HG02642 (cell line): ENCODE measurements at regions not wholly inside any gene's neighbourhood (a gene's known extent, or its start where the extent isn't known, plus 50 kb on each side); places are given as distances from the start of the nearest gene placed in this dataset.

Experiments used
- ATAC-seq: cut with Tn5 transposase; IDR thresholded peaks from one replicate; pipeline ENCODE4 v1.9.1; 2021; ENCODE audit warnings: mild to moderate bottlenecking; ENCODE audit not compliant: unreplicated experiment, poor library complexity

DNA sequence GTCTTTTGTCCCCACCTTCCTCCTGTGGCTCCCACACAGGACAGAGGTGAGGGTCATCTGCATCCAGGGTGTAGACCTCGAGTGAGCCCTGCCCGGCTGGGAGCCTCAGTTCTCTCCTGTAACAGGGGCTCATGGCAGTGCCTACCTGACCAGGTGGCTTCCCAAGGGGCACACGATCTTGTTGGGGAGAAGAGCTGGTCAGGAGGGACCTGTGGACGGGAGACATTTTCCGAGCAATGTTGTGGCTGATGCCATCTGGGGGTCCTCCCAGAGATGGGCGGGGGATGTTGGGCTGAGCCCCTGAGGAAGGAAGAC, 51.9 kb downstream of the CEBPB start:
- no peak for ATAC-seq

DNA sequence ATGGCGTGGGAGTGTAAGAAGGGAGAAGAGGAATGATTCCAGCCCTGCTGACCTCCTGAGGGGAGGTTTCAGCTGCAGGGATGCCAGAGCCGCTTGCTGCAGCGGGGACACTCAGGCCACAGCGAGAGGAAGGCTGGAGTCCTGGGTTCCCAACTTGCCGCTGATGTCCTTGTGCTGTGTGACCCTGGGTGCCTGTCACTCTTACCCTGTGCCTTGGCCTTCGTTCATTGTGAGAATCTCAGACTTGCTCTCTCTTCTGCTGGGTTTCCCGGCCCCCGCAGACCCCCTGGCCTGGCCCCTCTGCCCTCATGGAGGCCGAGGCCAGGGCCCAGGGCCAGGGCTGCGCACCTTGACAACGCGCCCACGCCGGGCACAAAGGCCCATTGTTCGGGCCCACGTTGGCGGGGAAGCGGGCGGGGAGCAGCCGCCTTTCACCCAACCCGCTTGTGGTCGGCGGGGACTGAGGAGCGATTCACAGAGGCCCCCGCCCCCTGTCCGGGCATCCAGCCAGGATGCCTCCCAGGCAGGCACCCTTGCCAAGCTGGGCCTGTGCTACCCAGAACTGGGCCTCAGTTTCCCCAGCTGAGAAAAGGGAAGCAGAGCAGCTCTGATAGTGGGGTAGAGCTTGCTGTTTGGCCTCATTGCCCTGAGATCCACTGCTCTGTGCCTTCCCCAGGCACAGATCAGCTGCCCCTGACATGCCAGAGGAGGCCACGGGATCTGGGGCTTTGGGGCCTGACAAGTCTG, 52.4 kb downstream of the CEBPB start:
- ATAC-seq = no peak

GRCh38 chr20:50243610-50244351, 53.2 kb downstream of the CEBPB start:
- ATAC-seq = no peak

DNA sequence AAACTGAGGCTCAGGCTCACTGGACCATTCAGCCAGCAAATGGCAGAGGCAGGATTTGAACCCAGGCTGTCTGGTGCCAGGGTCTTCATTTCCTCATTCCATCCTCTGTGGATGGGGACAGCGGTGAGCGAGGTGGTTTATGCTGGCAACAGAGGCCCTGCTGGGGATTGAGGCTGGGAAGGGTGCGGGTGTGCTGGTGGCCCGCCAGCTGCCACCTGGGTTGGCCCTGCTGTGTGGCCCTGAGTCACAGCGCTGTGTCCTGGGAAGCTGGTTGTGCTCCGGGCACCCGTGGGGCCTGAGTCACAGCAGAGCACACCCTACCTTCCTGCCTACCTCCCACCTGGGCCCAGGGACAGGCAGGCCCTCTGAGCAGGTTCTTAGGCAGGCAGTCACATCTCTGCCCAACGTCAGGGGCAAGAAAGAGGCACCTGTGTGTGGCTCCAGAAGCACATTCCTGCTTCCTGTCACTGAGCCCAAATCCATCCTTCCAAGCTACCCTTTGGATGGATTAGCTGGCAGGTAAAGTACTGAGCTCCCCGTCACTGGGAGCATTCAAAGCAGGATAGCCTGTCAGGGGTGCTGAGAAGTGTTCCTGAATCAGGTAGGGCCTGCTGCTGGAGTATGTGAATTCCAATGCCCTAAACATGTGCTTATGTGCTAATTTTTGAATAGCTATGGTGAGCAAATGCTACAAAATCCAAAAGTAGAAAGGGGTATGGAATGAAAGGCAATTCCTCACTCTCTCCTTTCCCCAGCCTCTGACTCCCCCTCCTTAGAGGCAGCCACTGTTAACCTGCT, 53.9 kb downstream of the CEBPB start:
- no peak for ATAC-seq

- ATAC-seq = no peak
These were observed 55.1 kb downstream of the CEBPB start for GRCh38 chr20:50245498-50246366.

- no peak for ATAC-seq
These were observed 56.0 kb downstream of the CEBPB start for GRCh38 chr20:50246367-50247195.

DNA sequence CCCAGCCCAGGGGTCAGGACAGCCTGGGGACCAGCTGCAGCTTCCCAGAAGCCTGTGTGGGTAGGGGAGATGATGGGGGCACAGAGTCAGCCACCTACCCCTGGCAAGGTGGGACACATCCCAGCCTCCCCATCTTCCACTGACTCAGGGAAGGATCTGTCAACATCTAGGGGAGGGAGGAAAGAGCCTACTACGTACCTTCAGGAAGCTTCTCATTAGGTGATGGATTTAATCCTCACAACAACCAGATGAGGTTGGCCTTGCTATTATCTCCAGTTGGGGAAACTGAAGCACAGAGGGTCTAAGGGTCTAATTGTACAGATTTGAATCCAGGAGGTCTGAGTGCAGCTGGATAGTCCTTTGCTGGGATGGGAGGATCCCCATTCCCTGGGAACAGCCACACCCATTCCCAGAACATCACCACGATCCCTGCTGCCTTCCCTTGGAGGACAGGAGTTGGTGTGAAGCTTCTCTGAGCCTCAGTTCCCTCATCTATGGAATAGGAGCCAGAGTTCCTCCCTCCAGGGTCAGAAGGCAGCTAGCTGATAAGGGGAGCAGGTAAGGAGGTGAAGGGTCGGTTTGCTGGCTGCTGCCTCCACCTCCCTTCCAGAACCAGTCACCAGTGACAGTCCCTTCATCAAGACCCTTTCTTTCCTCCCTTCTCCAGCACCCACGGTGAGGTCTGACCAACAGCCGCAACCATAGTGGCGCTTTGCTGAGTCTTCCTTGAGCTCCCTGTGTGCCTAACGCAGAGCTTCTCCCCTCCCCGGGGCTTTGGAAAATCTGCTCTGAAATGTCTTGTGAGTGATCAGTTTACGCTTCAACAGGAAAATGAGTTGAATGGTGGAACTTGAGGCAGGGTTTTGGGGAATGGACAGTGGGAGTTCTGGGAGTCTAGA, 56.8 kb downstream of the CEBPB start:
- ATAC-seq = no peak

- no peak for ATAC-seq
These were observed 57.5 kb downstream of the CEBPB start for GRCh38 chr20:50248104-50248641.

DNA sequence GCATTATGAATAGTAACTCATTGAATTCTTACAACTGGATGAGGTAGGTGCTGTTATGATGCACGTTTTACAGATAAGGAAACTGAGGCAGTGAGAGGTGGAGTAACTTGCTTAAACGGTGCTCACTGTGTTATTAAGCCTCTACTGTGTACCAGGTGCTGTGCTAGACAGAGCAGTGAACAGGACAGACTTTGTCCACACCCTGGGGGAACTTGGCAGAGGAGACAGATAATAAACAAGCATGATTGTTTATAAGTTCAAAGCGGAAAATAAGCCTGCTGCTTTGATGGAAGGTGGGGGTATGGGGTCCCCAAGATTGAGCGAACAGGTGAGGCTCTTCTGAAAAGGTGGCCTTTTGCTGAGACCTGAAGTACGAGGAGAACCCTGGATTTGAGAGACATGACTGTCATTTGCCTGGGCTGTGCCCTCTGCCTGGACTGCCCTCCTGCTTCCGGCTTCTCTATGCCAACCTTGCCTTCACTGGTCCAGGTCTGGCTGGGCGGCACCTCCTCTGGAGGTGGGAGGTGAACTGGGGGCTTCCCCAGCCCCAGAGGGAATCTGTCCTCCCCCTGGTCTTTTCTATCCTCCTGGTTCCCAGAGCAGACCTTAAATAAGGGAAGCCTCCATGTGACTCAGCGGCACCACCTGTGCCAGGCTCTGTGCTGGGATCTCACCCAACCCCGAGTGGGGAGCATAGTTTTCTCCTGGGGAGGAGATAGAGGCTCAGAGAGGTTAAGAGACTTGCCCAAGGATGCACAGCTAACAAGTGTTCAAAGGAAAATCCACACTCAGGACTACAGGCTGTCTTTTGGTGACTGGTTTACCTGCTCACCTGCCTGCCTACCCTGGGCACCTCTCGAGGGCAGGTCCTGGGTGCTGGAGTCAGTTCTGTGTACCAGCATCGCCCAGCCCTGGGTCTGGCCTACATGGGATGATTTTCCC, 59.1 kb downstream of the CEBPB start:
- ATAC-seq = no peak

DNA sequence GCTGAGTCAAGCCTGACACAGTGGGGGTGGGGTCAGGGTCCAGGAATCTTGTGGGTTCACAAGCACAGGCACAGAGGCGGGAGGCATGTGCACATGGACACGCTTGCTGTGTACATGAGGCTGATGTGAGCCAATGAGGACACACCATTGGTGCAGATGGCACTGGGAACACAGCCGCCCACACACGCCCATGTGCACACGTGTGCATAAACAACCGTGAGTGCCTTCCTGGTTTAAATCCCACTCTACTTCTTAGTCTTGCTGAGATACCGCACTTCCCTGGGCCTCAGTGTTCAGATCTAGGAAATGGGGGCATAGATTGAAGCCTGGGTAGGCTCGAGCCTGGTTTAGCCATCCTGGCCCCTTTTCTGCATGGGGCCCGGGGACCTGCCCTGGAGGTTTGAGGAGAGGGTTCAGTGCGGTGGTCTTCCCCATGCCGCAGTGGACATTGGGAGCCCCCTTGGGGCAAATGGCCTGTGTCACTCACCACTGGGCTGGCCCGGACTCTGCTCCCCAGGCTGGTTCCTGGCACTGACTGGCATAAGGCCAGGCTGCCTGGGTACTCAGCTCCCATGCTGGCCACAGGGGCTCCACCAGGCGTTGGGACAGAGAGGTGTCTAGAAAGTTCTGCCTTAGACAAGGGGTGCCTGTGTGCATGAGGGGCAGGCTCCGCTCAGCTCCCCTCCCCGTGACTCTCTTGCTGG, 60.2 kb downstream of the CEBPB start:
- no peak for ATAC-seq

DNA sequence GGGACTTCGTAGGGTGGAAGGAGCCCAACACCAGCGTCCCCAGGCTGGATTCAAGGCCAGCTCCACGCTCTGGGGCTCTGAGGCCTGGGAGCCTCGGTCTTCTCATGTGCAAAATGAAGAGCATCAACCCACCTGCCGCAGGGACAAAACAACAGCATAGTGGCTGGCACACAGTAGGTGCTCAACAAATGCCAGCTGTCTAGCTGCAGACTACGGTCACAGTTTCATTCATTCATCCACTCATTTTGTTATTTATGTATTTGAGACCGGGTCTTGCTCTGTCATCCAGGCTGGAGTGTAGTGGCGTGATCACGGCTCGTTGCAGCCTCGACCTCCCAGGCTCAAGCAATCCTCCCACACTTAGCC, 60.7 kb downstream of the CEBPB start:
- no peak for ATAC-seq

GRCh38 chr20:50251992-50252511, 61.4 kb downstream of the CEBPB start:
- ATAC-seq = no peak

GRCh38 chr20:50252701-50253100, 62.1 kb downstream of the CEBPB start:
- ATAC-seq = no peak

DNA sequence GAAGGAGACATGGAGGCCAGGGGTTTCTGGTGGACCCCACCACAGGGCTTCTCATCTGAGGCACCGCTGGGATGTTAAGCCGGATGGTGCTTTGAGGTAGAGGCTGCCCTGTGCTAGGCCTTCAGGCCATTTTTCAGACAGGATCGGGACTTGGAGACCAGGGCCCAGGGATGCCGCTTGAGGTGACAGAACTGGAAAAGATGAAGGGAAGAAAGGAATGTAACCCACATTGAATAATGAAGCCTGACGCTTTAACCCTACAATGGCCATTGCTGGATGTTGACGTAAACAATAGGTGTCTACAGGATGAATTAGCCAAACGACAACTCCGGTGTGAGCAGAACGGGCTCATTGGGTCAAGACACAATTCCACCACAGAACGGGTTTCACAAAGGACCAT, 62.5 kb downstream of the CEBPB start:
- no peak for ATAC-seq

DNA sequence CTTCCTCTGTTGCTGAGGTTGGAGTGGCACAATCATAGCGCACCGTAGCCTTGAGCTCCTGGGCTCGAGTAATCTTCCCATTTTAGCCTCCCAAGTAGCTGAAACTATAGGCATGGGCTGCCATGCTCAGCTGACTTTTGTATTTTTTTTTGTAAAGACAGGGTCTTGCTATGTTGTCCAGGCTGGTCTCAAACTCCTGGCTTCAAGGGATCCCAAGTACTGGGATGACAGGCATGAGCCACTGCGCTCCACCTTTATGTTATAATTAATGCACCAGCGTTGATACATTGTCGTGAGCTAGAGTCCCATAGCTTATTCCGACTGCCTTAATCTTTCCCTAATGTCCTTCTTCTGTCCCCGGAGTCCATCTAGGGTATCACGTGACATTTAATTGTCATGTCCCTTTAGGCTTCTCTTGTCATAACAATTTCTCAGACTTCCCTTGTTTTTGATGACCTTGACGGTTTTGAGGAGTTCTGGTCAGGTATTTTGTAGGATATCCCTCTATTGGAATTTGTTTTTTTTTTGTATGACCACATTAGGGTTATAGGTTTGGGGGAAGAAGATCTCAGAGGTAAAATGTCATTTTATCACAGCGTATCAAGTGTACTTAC, 63.9 kb downstream of the CEBPB start:
- ATAC-seq = no peak

GRCh38 chr20:50256577-50256976, 65.9 kb downstream of the CEBPB start:
- no peak for ATAC-seq
